LoVo (cell line): ENCODE measurements at regions not wholly inside any gene's neighbourhood (a gene's known extent, or its start where the extent isn't known, plus 50 kb on each side); places are given as distances from the start of the nearest gene placed in this dataset.

Source experiments
- DNase-seq: peaks from one replicate; pipeline ENCODE4 v3.0.0-alpha.2; 2016; ENCODE audit warnings: low spot score

DNA sequence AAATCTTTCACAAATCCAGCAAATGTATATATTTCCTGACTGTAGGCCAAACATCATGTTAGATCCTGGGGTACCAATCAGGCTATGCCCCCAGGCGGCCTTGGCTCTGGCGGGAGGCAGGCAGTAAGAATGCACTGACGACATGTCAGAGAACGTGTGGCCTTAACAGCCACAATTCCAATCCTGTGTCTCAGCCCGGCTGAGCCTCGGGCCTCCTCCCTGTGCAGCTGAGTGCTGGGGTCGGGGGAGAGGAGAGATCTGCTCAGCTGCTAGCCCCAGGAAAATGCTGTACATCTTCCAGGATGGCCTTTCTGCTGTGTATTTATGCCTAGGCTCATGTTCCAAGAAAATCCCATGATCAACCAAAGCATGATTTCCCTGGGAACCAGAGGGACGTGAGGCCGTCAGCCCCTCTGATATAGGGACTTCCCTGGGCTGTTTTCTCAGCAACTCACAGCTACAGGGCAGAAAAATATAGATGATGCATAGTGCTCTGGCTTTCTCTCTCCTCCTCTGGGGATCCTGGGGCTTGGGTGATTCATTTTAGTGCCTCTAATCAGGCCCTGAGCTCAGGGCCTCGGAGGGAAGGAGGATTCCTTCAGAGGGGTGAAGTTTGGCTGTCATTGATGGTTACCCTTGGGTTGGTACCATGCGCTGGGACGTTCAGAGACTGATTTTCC, 604.0 kb downstream of the HS3ST4 start:
- no peak for DNase-seq

DNA sequence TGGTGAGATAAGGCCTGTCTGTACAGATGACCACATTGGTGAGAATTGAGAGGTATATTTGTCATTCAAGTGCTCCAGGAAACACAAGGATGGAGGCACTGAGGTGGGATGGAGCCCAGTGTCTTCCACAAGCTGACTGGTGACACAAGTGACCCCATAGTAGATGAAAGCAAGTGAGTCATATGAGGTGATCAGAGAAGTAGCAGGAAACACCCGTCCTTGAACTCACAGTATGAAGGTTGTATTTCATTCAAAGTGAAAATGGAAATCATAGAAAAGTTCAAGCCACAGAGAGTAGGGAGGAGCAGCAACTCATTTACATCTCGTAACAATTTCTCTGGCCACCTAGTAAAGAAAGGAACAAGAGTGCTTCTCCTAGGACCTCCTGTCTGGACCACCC, 609.8 kb downstream of the HS3ST4 start:
- no peak for DNase-seq

DNA sequence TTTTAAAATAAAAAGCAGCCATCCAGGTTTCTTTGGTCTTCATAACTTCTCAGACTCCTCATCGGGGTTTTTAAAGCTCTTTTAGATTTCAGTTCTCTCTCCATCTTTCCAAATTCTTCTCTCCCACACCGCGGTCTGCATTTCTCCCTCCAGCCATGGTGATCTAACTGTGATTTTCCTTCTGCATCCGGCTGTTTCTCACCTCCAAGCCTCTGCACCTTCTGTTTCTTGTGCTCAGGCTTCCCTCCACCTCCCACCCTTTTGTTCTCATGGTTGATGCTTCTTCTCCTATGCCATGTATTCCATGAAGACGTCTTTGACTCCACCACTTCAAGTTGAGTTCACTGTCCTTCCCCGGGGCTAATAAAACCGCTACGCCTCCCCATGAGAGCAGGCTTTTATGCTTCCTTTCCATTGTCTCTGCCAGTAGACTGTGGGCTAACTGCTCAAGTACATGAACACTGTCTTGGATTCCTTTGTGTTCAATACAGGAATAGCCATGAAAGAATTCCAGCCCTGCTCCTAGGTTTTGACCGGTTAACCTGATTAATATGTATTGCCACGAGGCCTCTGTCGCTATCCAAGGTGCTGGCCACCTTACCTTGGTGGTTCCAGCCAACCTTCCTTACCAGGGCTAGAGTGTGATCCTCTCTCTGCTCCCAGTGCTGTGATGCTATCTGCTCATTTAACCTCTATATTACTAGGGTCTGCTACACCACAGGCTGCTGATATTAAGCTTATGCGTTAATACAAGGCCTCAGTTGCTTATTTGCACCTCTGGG, 625.1 kb downstream of the HS3ST4 start:
- DNase-seq = no peak

DNA sequence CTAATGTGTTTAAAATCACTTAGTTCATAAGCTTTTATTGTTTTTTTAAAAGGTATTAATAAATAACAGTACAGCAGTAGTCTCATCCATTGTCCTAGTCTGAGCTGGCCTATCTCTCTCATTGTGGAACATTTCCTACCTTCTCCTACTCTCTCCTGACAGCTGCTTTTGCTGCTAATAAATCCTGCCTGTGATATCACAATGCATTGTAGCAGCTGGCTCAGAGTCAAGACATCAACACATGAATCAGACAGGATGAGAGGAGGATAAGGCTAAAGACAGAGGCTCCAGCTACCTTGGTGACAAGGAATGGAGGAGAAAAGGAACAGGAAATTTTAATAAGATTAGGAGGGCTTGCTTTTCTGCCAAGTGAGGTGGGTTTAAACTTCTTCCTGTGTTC, 626.1 kb downstream of the HS3ST4 start:
- DNase-seq = no peak

DNA sequence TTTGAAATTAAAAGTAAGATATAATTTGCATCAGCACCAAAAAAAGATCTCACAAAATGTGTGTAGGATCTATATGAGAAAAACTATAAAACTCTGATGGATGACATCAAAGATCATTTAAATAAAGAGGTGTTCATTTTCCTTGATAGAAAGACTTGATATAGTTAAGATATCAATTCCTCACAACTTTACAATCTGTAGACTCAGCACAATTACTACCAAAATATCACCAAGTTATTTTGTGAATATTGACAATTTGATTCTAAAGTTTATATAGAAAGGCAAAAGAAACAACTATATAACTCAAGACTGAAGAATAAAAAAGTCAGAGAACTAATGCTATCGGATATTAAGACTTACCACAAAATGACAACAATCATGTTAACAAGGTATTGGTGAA, 638.9 kb downstream of the HS3ST4 start:
- no peak for DNase-seq

DNA sequence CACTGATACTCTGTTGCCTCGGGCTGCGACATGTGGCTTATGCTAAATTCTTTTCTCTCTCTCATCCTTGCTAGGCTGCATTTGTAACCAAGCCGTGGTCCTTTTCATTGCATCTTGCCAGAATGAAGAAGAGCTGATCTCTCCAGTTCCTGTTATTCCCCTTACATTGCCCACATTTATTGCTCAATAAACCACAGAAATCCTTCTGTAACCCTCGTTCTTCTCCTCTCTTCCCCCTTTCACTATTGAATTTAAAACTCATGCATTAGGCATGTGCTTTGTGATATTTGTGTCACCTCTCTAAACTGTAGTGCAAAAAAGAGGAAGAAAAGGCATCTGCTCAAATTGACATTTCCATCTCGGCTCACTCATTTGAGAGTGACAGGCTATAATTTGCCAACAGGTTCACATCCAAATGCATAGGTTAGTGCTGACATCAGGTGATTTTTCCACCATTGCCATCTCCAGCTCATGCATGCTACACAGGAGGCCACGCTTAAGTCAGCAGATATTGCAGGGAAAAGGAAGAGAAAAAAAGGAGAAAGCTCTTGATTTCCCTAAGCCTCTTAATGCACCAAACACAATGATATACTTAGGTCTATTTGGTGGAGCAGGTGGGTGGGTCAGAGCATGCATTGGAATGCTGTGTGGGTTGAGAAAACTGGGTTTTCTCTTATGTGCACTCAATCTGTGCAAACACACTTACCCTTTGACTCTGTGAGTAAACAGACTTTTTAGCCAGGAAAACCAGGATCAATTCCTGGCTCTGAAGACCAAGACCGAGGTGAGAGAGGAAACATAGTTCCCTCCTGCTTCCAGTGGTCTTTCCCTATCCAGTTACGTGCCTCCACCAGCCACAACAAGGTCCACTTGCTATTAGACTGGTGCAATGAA, 642.7 kb downstream of the HS3ST4 start:
- DNase-seq = no peak

DNA sequence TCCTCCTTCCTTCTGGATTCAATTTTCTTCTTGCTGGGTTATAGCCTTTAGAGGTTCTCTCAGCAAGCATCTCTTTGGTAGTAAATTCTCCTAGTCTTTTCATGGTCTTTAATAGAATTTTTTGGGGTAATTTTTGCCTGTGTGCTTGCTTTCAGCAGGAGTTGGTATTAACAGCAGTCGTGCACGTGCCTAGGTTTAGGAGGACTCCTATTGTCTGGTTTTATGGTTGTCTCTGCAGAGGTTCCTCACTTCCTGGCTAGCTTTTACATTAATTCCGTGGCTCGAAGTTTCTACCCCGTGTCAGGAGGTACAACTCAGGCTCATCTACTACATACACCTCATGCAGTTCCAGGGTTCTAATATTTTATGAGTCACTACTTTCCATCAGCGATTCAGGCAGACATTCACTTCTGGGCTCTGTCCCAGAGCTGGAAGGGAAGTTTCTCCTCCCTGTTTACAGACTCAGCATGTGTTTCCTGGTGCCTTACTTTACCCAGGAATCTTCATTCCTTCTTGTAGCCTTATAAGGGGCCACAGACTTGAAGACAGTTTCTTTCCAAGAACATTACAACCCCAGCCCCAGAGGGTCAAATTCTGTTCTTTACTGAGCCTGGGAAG, 643.6 kb downstream of the HS3ST4 start:
- no peak for DNase-seq

DNA sequence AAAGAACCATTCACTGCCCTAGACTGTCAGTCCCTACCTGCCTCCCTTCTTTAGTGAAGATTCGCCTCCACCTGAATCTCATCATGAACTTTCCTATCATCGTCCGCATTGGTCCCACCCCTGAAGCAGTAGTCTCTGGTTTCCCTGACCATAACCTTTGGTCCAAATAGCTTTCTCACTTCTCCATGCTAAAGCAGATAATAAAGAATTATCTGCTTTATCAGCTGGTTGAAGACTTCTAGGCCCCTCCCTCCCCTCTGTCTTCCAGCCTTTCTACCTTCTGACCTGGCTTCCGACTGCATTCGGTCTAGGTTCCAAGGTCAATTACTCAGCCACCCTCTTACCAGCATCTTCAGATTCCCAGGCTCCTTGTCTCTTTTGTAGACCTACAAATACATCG, 650.9 kb downstream of the HS3ST4 start:
- DNase-seq = no peak

DNA sequence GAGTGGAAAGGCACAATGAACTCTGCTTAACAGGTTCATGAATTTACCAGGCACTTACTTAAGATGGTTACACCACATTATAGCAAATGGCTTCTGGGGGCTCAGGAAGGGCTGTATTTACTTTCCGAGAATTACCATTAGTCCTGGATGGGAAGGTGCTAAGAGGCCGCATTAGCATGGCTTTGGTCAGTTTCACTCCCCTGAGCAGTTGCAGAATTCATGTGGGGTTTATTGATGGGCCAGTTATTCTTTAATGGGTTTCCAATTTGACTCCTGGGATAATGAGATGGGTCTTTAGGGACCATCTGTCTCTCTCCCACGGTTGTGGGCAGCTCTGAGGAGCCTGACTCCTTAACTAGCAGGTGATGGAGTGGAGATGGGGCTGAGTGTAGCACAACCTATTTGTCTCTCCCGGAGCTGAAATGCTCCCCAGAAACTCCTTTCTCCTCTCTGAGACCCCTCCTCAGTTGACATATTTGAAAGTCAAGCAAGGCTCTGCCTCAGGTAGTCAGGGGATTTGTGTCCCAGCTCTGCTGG, 652.5 kb downstream of the HS3ST4 start:
- DNase-seq = no peak

DNA sequence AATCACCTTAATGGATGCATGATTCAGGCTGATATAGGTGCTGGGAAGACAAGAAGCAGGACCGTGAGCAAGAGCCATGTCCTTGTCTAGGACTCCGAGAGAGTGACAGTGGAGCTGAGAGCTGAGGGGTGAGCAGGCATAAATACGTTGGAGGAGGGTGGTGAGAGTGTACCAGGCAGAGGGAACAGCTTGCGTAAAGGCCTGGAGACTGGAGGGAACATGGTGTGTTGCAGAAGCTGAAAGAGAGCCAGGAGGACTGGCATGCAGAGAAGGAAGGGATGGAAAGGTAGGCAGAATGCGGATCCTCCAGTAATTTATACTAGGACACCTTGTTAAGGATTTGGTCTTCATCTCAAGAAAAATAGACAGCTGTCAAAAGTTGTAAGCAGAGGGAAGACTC, 653.2 kb downstream of the HS3ST4 start:
- no peak for DNase-seq

DNA sequence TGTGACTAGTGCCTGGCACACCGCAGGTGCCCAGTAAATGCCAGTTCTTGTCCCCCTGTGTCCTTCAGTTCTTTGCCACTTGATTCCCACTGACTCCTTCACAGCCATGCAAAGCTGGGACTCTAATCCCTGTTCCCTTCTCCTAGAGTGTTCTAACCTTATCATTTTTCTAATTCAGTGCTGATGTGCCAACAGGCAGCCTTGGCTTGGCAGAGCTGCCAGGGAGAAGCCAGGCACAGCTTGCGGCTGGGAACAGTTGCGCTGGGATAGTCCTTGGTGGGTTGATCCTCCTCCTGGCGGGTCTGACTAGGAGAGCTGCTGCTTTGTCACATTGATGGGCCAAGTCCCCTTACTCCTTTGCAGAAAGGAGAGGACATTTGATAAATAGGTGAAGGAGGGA, 654.2 kb downstream of the HS3ST4 start:
- no peak for DNase-seq

DNA sequence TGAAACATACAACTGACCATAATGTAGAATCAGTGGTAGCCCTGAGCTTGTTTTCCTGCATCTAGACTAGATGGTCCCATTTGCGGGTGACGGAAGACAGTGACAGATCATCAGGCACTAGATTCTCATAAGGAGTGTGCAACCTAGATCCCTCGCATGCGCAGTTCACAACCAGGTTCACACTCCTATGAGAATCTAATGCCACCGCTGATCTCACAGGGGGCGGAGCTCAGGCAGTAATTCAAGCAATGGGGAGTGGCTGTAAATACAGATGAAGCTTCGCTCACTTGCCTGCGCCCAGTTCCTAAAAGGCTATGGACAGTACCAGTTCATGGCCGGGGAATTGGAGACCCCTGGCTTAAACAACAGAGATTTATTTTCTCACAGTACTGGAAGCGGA, 656.3 kb downstream of the HS3ST4 start:
- DNase-seq = no peak

DNA sequence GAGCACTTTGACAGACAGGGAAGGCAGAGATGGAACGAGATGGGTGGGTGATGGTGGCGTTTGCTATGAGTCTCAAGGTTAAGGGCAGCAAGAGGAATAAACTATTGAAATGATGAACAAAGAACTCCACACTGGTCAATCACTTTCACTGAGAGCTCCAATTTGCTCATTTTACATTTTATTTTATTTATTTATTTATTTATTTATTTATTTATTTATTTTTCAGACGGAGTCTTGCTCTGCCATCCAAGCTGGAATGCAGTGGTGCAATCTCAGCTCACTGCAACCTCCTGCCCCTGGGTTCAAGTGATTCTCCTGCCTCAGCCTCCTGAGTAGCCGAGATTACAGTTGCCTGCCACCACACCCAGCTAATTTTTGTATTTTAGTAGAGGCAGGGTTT, 669.1 kb downstream of the HS3ST4 start:
- DNase-seq = no peak

DNA sequence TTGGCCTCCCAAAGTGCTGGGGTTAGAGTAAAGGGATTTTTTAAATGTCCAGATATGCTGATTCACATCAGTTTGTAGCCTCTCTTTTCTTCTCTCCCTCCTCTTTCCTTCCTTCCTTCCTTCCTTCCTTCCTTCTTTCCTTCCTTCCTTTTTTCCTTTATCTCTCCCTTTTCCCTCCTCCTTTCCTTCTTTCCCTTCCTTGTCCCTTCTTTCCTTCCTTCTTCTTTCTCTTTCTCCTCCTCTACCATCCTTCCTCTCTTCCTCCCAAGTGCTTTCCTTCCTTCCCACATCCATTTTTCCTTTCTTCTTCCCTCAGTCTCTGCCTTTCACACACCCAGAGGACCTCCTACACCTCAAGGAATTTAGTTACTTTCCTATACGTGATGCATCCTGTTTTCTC, 671.8 kb downstream of the HS3ST4 start:
- no peak for DNase-seq

DNA sequence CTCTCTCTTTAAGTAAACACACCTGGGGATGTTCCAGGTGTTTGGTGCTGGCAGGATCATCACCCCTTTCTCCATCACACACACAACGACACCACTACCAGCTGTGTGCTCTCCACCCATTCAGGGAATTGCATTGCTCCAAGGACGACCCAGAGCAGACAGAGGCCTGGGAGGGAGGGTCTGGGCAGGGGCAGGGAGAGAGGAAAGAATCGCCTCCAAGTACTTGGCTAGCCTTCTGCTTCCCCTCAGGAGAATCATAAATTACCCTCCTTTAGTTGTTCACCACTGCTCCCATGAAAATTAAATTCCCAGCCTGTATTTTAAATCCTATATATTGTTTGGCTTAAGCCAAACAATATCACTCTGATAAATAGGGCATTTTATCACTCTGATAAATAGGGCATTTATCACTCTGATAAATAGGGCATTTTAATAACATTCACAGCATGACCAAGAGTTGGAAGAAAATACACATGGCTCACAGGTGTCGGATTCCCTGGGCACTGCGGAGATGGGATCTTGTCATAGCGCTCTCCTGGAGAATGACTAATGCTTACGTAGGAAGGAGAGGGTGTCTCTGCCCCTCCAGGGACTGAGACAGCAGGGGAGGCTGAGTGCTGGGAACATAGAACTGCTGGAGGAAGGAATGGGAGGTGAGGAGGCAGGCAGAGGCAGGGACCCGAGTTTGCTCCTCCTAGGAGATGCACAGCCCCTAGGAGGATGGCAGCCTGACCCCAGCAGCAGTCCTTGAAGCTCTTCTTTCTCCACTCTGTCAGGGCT, 673.6 kb downstream of the HS3ST4 start:
- DNase-seq = no peak

DNA sequence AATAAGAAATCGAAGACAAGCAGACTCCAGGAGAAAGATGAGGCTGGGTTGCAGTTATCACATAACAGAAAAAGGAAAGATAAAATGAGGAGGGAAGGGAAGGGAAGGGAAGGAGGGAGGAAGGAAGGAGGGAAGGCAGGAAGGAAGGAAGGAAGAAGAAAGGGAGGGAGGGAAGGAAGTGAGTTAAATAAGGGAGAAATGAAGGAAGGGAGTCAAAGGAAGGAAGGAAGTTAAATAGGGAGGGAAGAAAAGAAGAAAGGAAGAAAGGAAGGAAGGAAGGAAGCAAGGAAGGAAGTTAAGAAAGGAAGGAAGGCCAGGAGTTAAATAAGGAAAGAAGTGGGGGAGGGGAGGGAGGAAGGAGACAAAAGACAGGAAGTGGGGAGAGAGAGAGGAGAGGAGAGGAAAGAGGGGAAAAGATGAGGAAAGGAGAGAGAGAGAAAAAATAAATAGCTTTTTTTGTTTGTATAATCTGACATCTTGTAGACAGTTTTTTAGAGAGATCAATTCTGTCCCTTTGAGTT, 679.6 kb downstream of the HS3ST4 start:
- no peak for DNase-seq

DNA sequence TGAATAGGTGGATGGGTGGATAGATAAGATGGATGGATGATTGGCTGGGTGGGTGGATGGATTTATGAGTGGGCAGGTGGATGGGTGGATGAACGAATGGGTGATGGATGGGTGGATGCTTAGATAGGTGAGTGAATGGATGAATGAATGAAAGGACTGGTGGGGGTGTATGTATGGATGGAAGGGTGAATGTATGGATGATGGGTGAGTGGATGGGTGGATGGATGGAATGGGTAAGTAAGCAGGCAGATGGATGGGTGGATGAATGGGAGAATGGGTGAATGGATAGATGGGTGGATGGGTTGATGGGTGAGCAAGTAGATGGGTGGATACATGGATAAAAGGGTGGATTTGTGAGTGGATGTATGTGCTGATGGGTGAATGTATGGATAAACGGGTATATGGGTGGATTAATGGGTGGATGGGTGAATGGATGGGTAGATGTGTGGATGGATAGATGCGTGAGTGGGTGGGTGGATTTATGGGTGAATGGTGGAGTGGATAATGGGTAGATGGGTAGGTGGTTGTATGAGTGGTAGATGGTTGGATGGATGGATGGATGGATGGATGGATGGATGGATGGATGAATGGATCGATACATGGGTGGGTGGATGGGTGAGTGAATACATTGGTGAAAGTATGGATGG, 682.6 kb downstream of the HS3ST4 start:
- no peak for DNase-seq

DNA sequence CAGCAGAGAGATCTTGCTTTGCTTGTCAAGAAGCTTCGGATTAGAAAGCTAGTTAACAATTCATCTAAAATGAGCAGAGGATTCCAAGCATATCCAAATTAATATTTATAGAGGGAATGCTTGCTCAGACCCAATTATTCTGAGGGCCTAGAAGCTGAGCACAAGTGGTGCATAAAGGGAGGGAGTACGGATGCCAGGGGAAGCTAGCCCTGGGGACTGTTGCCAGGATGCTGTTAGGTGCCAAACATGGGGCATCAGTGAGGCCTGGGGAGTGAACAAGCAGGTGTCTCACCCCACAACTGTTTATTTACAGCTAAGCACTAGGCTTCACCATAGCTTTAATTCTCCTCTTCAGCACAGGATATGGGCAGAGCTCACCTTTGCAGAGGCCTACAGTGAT, 684.1 kb upstream of the C16orf82 start:
- DNase-seq = no peak

DNA sequence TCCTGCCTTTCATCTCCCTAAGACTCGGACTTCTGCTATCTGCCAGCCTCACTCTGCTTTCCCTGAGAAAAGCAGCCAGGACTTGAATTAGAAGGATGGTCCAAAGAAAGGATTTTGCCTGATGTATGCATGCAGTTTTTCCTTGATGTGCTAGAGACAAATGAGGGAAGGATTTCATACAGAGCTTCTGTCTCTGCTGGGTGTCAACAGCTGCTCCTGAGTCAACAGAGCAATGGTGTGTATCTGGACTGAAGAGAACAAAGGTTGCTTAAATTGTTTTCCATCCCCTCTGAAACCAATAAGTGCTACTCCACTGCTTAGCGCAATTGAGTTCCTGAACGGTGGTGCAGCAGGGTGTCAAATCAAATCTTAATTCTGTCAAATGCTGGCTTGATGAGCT, 680.6 kb upstream of the C16orf82 start:
- no peak for DNase-seq

DNA sequence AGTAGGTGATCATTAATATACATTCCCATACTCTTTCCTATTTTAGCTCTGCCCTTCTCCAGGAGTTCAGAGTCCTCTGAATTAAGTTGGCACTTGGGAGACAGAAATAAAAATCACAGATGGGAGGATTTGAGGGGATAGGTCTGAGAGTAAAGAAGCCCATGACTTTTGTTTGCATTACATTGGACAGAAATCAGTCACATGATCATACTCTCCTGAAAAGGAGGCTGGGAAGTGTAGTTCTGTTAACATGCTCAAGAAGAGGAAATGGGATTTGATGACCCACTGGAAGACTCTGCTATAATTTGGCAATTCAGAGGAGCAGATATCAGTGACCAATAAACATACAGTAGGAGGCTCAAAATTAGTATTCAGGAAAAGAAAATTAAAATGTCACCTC, 674.9 kb upstream of the C16orf82 start:
- no peak for DNase-seq

DNA sequence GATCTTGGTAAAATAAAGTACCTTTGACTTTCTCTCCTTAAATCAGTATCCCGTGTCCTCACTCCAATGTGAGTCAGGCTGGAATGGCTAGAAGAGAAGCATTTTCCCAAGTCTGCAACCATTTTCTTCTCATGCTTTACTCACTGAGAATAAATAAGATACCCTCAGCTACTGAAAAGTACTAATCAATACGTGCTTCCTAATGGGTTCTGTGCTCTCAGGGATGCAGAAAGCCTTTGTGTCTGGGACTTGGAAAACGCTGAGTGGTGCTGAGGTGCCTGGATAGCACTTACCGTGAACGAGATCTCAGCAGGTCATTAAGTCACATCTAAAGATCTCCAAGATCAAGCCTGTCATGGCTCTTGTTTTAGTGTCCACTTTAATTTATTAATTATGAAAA, 672.3 kb upstream of the C16orf82 start:
- no peak for DNase-seq
